ENCODE measurements at regions not wholly inside any gene's neighbourhood (a gene's known extent, or its start where the extent isn't known, plus 50 kb on each side); places are given as distances from the start of the nearest gene placed in this dataset.
"Not testable (repeated sequence)": the region's sequence is repeated elsewhere in the genome, so short reads cannot be mapped to it uniquely, and the experiment has no call there.

DNA sequence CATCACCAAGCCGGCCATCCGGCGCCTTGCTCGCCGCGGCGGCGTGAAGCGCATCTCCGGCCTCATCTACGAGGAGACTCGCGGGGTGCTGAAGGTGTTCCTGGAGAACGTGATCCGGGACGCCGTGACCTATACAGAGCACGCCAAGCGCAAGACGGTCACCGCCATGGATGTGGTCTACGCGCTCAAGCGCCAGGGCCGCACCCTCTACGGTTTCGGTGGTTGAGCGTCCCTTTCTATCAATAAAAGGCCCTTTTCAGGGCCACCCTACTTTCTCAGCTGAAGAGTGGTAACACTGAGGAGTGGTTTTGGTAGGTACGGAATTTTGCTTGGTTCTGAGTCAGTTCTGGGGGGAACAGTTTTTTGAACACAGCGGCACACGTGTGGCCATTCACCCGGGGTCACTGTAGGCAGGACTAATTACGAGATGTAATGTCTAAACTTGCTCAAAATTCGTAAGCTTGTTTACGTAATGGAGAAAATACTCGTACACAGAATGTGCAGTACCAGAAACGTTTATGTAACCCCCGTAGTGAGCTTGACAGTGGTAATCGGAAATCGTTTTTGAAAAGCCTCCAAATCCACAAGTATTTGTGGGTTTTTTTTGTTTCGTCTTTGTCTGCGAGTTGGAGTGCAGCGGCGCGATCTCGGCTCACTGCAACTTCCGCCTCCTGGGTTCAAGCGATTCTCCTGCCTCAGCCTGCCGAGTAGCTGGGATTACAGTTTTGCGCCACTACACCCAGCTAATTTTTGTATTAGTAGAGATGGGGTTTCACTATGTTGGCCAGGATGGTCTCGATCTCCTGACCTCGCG is 87.8 kb downstream of the OR2B2 start:
- Mint-ChIP-seq H3K4me3 (ENCODE audit: low read depth) (peak overlapping the region; percentile 80), H3K4me1 (ENCODE audit: low read depth) (peaks cover 28% of the 10 kb centered on the region), H3K27ac (peak overlapping the region; percentile 89)
- intact Hi-C loops (cut with micrococcal nuclease): loop anchor here (1.0 kb wide), 1 partner anchor 13 kb away; no protein-coding TSS in a partner anchor
- H3K27me3 Mint-ChIP-seq (ENCODE audit: low read depth); H3K36me3 Mint-ChIP-seq (ENCODE audit: low read depth); H3K9me3 Mint-ChIP-seq: not testable (repeated sequence)
- peak; percentile 58 for DNase-seq (ENCODE audit: low spot score)

DNA sequence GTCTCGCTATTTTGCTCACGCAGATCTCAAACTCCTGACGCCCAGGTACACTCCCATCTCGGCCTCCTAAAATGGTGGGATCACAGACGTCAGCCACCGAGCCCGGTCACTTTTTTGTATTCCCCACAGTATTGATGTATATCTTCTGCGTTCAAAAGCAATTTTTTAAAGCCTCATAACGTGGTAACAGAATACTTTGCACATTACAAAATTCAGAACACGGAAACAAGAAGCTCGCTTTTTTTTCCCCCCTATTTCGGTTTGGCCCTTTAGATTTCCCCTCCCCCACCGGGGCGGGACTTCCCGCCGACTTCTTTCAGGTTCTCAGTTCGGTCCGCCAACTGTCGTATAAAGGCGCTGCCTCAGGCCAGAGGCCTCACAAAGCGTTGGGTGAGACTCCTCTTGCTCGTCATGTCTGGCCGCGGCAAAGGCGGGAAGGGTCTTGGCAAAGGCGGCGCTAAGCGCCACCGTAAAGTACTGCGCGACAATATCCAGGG is 88.4 kb downstream of the OR2B2 start:
- not testable (repeated sequence) for H3K27me3 Mint-ChIP-seq (ENCODE audit: low read depth); H3K36me3 Mint-ChIP-seq (ENCODE audit: low read depth); H3K9me3 Mint-ChIP-seq
- DNase-seq (ENCODE audit: low spot score): peak; percentile 81
- intact Hi-C loops (cut with micrococcal nuclease): loop anchor here (1.0 kb wide), 2 partner anchors 8 to 14 kb away; a partner anchor contains a TSS
- Mint-ChIP-seq H3K4me3 (ENCODE audit: low read depth) (peak overlapping the region; percentile 80), H3K4me1 (ENCODE audit: low read depth) (peaks cover 25% of the 10 kb centered on the region), H3K27ac (peak overlapping the region; percentile 89)

DNA sequence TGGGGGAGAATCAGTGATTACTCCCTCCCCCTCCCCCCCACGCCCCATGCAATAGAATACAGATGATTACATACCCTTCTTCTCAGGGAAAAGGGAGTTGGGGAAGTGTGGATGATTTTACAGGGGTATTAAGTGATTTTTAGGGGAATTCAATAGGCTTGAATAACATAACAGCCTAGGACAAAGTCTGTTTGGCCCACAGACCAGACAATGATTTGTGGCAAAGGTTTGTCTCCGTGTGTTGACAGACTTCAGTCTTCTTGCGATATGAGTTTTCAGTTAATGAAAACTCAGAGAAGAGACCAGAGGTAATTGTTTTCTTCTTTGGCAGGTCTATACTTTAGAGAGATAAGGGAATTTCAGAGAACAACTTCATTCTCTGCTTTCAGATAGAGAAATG is 95.3 kb downstream of the OR2B2 start:
- H3K27me3 Mint-ChIP-seq (ENCODE audit: low read depth): no peaks in the 10 kb centered on the region
- intact Hi-C loops (cut with micrococcal nuclease): no loop called here
- H3K27ac Mint-ChIP-seq: peak overlapping the region; percentile 68
- DNase-seq (ENCODE audit: low spot score): no peak
- no peaks in the 10 kb centered on the region for H3K36me3 Mint-ChIP-seq (ENCODE audit: low read depth)
- H3K4me3 Mint-ChIP-seq (ENCODE audit: low read depth): no peak overlapping the region
- peaks cover 44% of the 10 kb centered on the region for H3K4me1 Mint-ChIP-seq (ENCODE audit: low read depth)
- no peaks in the 10 kb centered on the region for H3K9me3 Mint-ChIP-seq

DNA sequence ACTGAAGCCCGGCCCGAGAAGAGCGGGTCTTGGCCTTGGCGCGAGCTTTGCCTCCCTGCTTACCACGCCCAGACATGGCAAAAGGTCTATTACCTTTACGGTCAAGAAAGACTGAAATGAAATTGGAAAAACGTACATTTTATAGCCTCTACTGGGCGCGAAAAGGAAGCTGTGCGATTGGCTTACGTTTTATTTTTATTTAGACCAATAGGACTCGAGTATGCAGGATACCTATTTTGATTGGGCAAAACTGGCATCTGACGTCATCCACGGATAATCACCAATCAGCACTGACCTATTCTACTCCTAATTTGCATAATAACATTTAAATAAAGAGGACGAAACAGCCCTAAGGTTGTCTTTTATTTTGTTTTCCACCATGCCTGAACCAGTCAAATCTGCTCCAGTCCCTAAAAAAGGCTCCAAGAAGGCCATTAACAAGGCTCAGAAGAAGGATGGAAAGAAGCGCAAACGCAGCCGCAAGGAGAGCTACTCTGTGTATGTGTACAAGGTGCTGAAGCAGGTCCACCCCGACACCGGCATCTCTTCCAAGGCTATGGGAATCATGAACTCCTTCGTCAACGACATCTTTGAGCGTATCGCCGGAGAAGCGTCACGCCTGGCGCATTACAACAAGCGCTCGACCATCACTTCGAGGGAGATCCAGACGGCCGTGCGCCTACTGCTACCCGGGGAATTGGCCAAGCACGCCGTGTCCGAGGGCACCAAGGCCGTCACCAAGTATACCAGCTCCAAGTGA is 97.4 kb downstream of the OR2B2 start:
- Mint-ChIP-seq H3K9me3 (no peaks in the 10 kb centered on the region), H3K27me3 (ENCODE audit: low read depth) (no peaks in the 10 kb centered on the region), H3K27ac (peak overlapping the region; percentile 100), H3K4me3 (ENCODE audit: low read depth) (peak overlapping the region; percentile 86), H3K36me3 (ENCODE audit: low read depth) (no peaks in the 10 kb centered on the region), H3K4me1 (ENCODE audit: low read depth) (peaks cover 53% of the 10 kb centered on the region)
- intact Hi-C loops (cut with micrococcal nuclease): loop anchor here (1.0 to 5.0 kb wide), 5 partner anchors 8 to 1783 kb away; a partner anchor contains a TSS
- DNase-seq (ENCODE audit: low spot score): peak; percentile 79

DNA sequence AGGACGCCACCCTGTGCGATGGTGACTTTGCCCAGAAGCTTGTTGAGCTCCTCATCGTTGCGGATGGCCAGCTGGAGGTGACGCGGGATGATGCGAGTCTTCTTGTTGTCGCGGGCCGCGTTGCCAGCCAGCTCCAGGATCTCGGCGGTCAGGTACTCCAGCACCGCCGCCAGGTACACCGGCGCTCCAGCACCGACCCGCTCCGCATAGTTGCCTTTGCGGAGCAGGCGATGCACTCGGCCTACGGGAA is 97.9 kb downstream of the OR2B2 start:
- intact Hi-C loops (cut with micrococcal nuclease): loop anchor here (1.0 to 5.0 kb wide), 4 partner anchors 23 to 1782 kb away; a partner anchor contains a TSS
- H3K27me3 Mint-ChIP-seq (ENCODE audit: low read depth); H3K36me3 Mint-ChIP-seq (ENCODE audit: low read depth); DNase-seq (ENCODE audit: low spot score); H3K9me3 Mint-ChIP-seq: not testable (repeated sequence)
- peak overlapping the region; percentile 100 for H3K27ac Mint-ChIP-seq
- H3K4me1 Mint-ChIP-seq (ENCODE audit: low read depth): peaks cover 51% of the 10 kb centered on the region
- peak overlapping the region; percentile 86 for H3K4me3 Mint-ChIP-seq (ENCODE audit: low read depth)

DNA sequence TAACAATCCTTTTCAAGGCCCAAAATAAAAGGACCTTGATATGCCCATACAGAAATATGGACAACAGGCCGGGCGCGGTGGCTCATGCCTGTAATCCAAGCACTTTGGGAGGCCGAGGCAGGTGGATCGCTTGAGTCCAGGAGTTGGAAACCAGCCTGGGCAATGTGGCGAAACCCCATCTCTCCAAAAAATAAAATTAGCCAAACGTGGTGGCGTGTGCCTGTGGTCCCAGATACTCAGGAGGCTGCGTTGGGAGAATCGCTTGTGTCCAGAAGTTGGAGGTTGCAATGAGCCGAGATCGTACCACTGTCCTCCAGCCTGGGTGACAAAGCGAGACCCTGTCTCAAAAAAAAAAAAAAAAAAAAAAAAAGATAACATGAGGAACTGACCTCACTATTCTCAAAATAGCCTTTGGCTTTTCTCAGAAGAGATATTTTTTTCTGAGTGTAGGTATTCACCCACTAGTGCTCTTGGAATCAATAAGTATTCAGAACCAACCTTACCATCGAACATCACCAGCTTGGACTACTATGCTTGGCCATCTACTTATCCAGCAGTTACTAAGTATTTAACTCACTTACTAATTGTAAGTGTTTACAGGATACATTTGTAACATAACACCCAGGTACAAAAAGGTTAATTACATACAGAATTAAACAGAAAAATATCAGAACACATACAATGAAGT is 99.2 kb downstream of the OR2B2 start:
- peak overlapping the region; percentile 100 for H3K27ac Mint-ChIP-seq
- H3K36me3 Mint-ChIP-seq (ENCODE audit: low read depth): no peaks in the 10 kb centered on the region
- H3K4me3 Mint-ChIP-seq (ENCODE audit: low read depth): peak overlapping the region; percentile 86
- H3K27me3 Mint-ChIP-seq (ENCODE audit: low read depth): no peaks in the 10 kb centered on the region
- no peaks in the 10 kb centered on the region for H3K9me3 Mint-ChIP-seq
- peaks cover 61% of the 10 kb centered on the region for H3K4me1 Mint-ChIP-seq (ENCODE audit: low read depth)
- intact Hi-C loops (cut with micrococcal nuclease): loop anchor here (5.0 kb wide), 1 partner anchor 1781 kb away; a partner anchor contains a TSS
- no peak for DNase-seq (ENCODE audit: low spot score)

DNA sequence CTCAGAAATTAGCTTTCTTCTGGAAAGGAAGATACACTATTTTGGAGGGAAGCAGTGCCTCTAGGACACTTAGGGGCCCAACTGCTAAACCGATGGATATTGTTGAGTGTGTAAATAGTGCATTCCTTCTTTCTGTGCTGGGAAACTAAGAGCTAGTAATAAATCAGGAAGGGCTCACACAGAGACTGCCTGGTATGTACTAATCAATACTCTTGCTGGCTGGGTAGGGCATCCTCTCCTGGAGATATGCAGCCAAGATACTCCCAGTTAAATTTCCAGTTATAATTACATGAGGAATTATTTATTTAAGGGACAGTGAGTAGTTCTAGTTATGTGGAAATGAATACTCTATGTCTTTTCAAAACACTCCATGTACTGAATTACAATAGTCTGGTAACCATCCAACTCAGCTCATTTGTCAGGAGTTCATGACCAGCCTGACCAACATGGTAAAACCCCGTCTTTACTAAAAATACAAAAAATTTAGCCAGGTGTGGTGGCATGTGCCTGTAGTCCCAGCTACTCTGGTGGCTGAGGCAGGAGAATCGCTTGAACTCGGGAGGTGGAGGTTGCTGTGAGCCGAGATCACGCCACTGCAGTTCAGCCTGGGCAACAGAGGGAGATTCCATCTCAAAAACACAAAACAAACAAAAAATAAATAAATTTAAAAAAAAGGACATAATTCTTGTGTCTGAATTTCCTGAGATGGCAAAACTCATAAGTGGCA is 100.0 kb downstream of the OR2B2 start:
- Mint-ChIP-seq H3K9me3 (no peaks in the 10 kb centered on the region), H3K36me3 (ENCODE audit: low read depth) (no peaks in the 10 kb centered on the region), H3K27me3 (ENCODE audit: low read depth) (no peaks in the 10 kb centered on the region), H3K4me1 (ENCODE audit: low read depth) (peaks cover 64% of the 10 kb centered on the region), H3K4me3 (ENCODE audit: low read depth) (peak overlapping the region; percentile 66), H3K27ac (peak overlapping the region; percentile 100)
- intact Hi-C loops (cut with micrococcal nuclease): loop anchor here (5.0 kb wide), 1 partner anchor 1780 kb away; a partner anchor contains a TSS
- DNase-seq (ENCODE audit: low spot score): no peak

DNA sequence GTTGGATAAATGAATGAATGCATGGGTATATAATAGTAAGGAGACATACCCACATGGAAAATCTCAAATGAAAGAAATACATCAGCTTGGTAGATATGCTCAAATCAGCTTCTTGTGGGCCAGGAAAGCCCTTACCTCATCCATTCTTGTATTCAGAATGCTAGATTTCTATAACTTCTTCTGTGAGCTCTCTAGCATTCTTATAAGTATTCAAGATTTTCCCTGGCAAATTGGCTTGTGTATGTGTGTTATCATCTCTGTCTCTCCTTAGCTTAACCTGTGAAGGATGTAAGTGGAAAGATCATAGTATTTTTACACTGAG is 100.8 kb downstream of the OR2B2 start:
- Mint-ChIP-seq H3K4me1 (ENCODE audit: low read depth) (peaks cover 70% of the 10 kb centered on the region), H3K36me3 (ENCODE audit: low read depth) (no peaks in the 10 kb centered on the region)
- intact Hi-C loops (cut with micrococcal nuclease): loop anchor here (2.0 to 5.0 kb wide), 2 partner anchors 25 to 1779 kb away; a partner anchor contains a TSS

DNA sequence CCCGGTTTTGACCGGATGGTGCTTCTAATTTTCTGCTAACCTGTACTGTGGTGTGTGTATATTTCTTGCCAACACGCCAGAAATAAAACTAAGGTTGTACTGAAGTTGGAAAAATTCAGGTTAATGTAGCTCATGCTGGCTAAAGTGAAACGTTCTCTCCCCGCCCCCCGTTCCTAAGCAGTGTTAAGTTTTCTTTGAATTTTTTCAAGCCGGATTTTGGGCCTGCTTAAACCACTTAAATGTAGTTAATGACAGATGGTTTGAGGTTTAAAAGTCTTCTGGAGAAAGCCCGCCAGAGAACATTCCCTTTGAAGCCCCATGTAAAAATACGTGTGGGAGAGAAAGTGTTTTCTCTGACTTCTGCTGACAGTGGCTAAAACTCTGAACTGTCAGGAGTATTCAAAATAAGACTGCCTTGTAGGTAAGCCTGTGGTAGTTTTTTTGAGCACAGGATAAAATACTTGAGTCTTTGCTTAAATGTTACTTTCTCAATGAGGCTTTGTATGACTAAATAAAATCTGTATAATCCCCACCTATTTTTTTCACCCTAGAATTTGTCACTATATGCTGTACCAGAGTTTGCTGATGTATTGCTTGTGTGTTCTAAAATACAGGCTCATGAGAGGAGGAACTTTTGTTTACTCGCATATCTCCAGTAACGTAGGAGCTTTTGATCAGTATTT is 101.3 kb downstream of the OR2B2 start:
- Mint-ChIP-seq H3K4me3 (ENCODE audit: low read depth) (peak overlapping the region; percentile 84), H3K4me1 (ENCODE audit: low read depth) (peaks cover 70% of the 10 kb centered on the region), H3K9me3 (no peaks in the 10 kb centered on the region), H3K27ac (peak overlapping the region; percentile 92), H3K36me3 (ENCODE audit: low read depth) (no peaks in the 10 kb centered on the region), H3K27me3 (ENCODE audit: low read depth) (no peaks in the 10 kb centered on the region)
- DNase-seq (ENCODE audit: low spot score): no peak
- intact Hi-C loops (cut with micrococcal nuclease): loop anchor here (1.0 to 5.0 kb wide), 3 partner anchors 26 to 1779 kb away; a partner anchor contains a TSS

More for the DNA sequence above, 100.8 kb downstream of the OR2B2 start:
- Mint-ChIP-seq H3K27ac (peak overlapping the region; percentile 92), H3K27me3 (ENCODE audit: low read depth) (no peaks in the 10 kb centered on the region), H3K4me3 (ENCODE audit: low read depth) (peak overlapping the region; percentile 84), H3K9me3 (no peaks in the 10 kb centered on the region)
- no peak for DNase-seq (ENCODE audit: low spot score)

DNA sequence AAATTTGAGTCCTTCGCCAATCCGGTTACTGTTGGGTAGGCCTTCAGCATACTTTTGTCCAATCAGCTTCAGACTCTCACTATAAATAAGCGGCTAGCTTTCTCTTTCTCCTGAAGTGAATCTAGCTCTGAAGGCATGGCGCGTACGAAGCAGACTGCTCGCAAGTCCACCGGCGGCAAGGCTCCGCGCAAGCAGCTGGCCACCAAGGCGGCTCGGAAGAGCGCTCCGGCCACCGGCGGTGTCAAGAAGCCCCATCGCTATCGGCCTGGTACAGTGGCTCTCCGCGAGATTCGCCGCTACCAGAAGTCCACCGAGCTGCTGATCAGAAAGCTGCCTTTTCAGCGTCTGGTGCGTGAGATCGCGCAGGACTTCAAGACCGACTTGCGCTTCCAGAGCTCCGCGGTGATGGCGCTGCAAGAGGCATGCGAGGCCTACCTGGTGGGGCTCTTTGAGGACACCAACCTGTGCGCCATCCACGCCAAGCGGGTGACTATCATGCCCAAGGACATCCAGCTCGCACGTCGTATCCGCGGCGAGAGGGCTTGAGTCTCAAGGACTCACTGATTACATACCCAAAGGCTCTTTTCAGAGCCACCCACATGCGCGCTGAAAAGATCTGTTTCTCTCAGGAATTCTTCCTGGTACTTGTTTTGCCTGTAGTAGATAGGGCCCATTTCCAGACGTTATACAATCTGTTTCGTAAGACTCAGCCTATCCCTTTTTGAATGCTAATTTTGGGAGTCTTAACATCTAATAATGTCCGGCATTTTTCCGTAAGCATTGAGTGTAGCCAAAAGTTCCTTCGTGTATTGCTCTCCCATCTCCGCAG is 102.0 kb downstream of the OR2B2 start:
- H3K36me3 Mint-ChIP-seq (ENCODE audit: low read depth): no peaks in the 10 kb centered on the region
- no peaks in the 10 kb centered on the region for H3K27me3 Mint-ChIP-seq (ENCODE audit: low read depth)
- peak overlapping the region; percentile 92 for H3K27ac Mint-ChIP-seq
- H3K4me3 Mint-ChIP-seq (ENCODE audit: low read depth): peak overlapping the region; percentile 84
- intact Hi-C loops (cut with micrococcal nuclease): loop anchor here (1.0 to 5.0 kb wide), 5 partner anchors 27 to 1778 kb away; a partner anchor contains a TSS
- H3K9me3 Mint-ChIP-seq: no peaks in the 10 kb centered on the region
- H3K4me1 Mint-ChIP-seq (ENCODE audit: low read depth): peaks cover 72% of the 10 kb centered on the region
- DNase-seq (ENCODE audit: low spot score): peak; percentile 83
